ENCODE measurements at regions not wholly inside any gene's neighbourhood (a gene's known extent, or its start where the extent isn't known, plus 50 kb on each side); places are given as distances from the start of the nearest gene placed in this dataset.

- Histone ChIP-seq H3K4me1 (ENCODE audit: insufficient read depth) (no peaks in the 10 kb centered on the region), H3K36me3 (ENCODE audit: insufficient read depth) (no peaks in the 10 kb centered on the region), H3K4me3 (ENCODE audit: low read depth, low read length) (no peak overlapping the region), H3K27ac (ENCODE audit: low read depth) (no peak overlapping the region)
- 66% methylated on average over 5 of the region's 5 CpGs for WGBS
- no peak for DNase-seq (ENCODE audit: extremely low spot score)
Observed at GRCh38 chr6:8743170-8743745, 307.9 kb upstream of the SLC35B3 start.

GRCh38 chr6:8739454-8739853 lies 304.1 kb upstream of the SLC35B3 start:
- Histone ChIP-seq H3K27ac (ENCODE audit: low read depth) (no peak overlapping the region), H3K36me3 (ENCODE audit: insufficient read depth) (no peaks in the 10 kb centered on the region), H3K4me1 (ENCODE audit: insufficient read depth) (no peaks in the 10 kb centered on the region), H3K4me3 (ENCODE audit: low read depth, low read length) (no peak overlapping the region)
- no peak for DNase-seq (ENCODE audit: extremely low spot score)
- 70% methylated on average over 2 of the region's 2 CpGs for WGBS

- no peaks in the 10 kb centered on the region for H3K36me3 ChIP-seq (ENCODE audit: insufficient read depth)
- WGBS: 90% methylated on average over 2 of the region's 2 CpGs
- no peak for DNase-seq (ENCODE audit: extremely low spot score)
- no peaks in the 10 kb centered on the region for H3K4me1 ChIP-seq (ENCODE audit: insufficient read depth)
- no peak overlapping the region for H3K4me3 ChIP-seq (ENCODE audit: low read depth, low read length)
- H3K27ac ChIP-seq (ENCODE audit: low read depth): no peak overlapping the region
Observed at GRCh38 chr6:8738951-8739350, 303.6 kb upstream of the SLC35B3 start.

GRCh38 chr6:8736156-8736895 lies 301.0 kb upstream of the SLC35B3 start:
- Histone ChIP-seq H3K27ac (ENCODE audit: low read depth) (no peak overlapping the region), H3K4me3 (ENCODE audit: low read depth, low read length) (no peak overlapping the region), H3K36me3 (ENCODE audit: insufficient read depth) (no peaks in the 10 kb centered on the region), H3K4me1 (ENCODE audit: insufficient read depth) (no peaks in the 10 kb centered on the region)
- DNase-seq (ENCODE audit: extremely low spot score): no peak
- WGBS: 32% methylated on average over 7 of the region's 7 CpGs

- no peak for DNase-seq (ENCODE audit: extremely low spot score)
- no peak overlapping the region for H3K4me3 ChIP-seq (ENCODE audit: low read depth, low read length)
- H3K27ac ChIP-seq (ENCODE audit: low read depth): no peak overlapping the region
- H3K4me1 ChIP-seq (ENCODE audit: insufficient read depth): no peaks in the 10 kb centered on the region
- H3K36me3 ChIP-seq (ENCODE audit: insufficient read depth): no peaks in the 10 kb centered on the region
- WGBS: 95% methylated on average over 5 of the region's 5 CpGs
Observed at GRCh38 chr6:8733879-8734278, 298.5 kb upstream of the SLC35B3 start.

- Histone ChIP-seq H3K4me1 (ENCODE audit: insufficient read depth) (no peaks in the 10 kb centered on the region), H3K4me3 (ENCODE audit: low read depth, low read length) (no peak overlapping the region), H3K27ac (ENCODE audit: low read depth) (no peak overlapping the region), H3K36me3 (ENCODE audit: insufficient read depth) (no peaks in the 10 kb centered on the region)
- WGBS: 27% methylated on average over 2 of the region's 2 CpGs
- no peak for DNase-seq (ENCODE audit: extremely low spot score)
Observed at GRCh38 chr6:8731874-8732273, 296.5 kb upstream of the SLC35B3 start.

GRCh38 chr6:8710668-8711431 lies 275.5 kb upstream of the SLC35B3 start:
- Histone ChIP-seq H3K4me3 (ENCODE audit: low read depth, low read length) (no peak overlapping the region), H3K27ac (ENCODE audit: low read depth) (no peak overlapping the region), H3K36me3 (ENCODE audit: insufficient read depth) (no peaks in the 10 kb centered on the region), H3K4me1 (ENCODE audit: insufficient read depth) (no peaks in the 10 kb centered on the region)
- DNase-seq (ENCODE audit: extremely low spot score): no peak
- WGBS: 74% methylated on average over 5 of the region's 5 CpGs

GRCh38 chr6:8707956-8708772 lies 272.8 kb upstream of the SLC35B3 start:
- Histone ChIP-seq H3K4me1 (ENCODE audit: insufficient read depth) (no peaks in the 10 kb centered on the region), H3K27ac (ENCODE audit: low read depth) (no peak overlapping the region), H3K36me3 (ENCODE audit: insufficient read depth) (no peaks in the 10 kb centered on the region), H3K4me3 (ENCODE audit: low read depth, low read length) (no peak overlapping the region)
- WGBS: 15% methylated on average over 7 of the region's 7 CpGs
- DNase-seq (ENCODE audit: extremely low spot score): peak; percentile 17

- Histone ChIP-seq H3K36me3 (ENCODE audit: insufficient read depth) (no peaks in the 10 kb centered on the region), H3K4me1 (ENCODE audit: insufficient read depth) (no peaks in the 10 kb centered on the region), H3K27ac (ENCODE audit: low read depth) (no peak overlapping the region), H3K4me3 (ENCODE audit: low read depth, low read length) (no peak overlapping the region)
- no peak for DNase-seq (ENCODE audit: extremely low spot score)
- WGBS: 84% methylated on average over 4 of the region's 4 CpGs
Observed at GRCh38 chr6:8707369-8707768, 272.0 kb upstream of the SLC35B3 start.

GRCh38 chr6:8705435-8706020 lies 270.2 kb upstream of the SLC35B3 start:
- Histone ChIP-seq H3K27ac (ENCODE audit: low read depth) (no peak overlapping the region), H3K4me1 (ENCODE audit: insufficient read depth) (no peaks in the 10 kb centered on the region), H3K4me3 (ENCODE audit: low read depth, low read length) (no peak overlapping the region), H3K36me3 (ENCODE audit: insufficient read depth) (no peaks in the 10 kb centered on the region)
- no peak for DNase-seq (ENCODE audit: extremely low spot score)
- WGBS: 31% methylated on average over 2 of the region's 2 CpGs

GRCh38 chr6:8703059-8703458 lies 267.7 kb upstream of the SLC35B3 start:
- Histone ChIP-seq H3K36me3 (ENCODE audit: insufficient read depth) (no peaks in the 10 kb centered on the region), H3K4me3 (ENCODE audit: low read depth, low read length) (no peak overlapping the region), H3K4me1 (ENCODE audit: insufficient read depth) (no peaks in the 10 kb centered on the region), H3K27ac (ENCODE audit: low read depth) (no peak overlapping the region)
- DNase-seq (ENCODE audit: extremely low spot score): no peak
- WGBS: 76% methylated on average over 1 of the region's 1 CpG

GRCh38 chr6:8688821-8689220 lies 253.5 kb upstream of the SLC35B3 start:
- no peaks in the 10 kb centered on the region for H3K36me3 ChIP-seq (ENCODE audit: insufficient read depth)
- no peak for DNase-seq (ENCODE audit: extremely low spot score)
- no peaks in the 10 kb centered on the region for H3K4me1 ChIP-seq (ENCODE audit: insufficient read depth)
- no peak overlapping the region for H3K4me3 ChIP-seq (ENCODE audit: low read depth, low read length)
- 64% methylated on average over 1 of the region's 1 CpG for WGBS
- H3K27ac ChIP-seq (ENCODE audit: low read depth): no peak overlapping the region

GRCh38 chr6:8686077-8686476 lies 250.7 kb upstream of the SLC35B3 start:
- H3K4me1 ChIP-seq (ENCODE audit: insufficient read depth): no peaks in the 10 kb centered on the region
- no peaks in the 10 kb centered on the region for H3K36me3 ChIP-seq (ENCODE audit: insufficient read depth)
- DNase-seq (ENCODE audit: extremely low spot score): no peak
- H3K27ac ChIP-seq (ENCODE audit: low read depth): no peak overlapping the region
- no peak overlapping the region for H3K4me3 ChIP-seq (ENCODE audit: low read depth, low read length)
- whole genome bisulfite sequencing: 77% methylated on average over 3 of the region's 3 CpGs
